IMR-90 (cell line): ENCODE measurements at regions not wholly inside any gene's neighbourhood (a gene's known extent, or its start where the extent isn't known, plus 50 kb on each side); places are given as distances from the start of the nearest gene placed in this dataset.

Source experiments
- ATAC-seq: fragments of 200-7000 bp; cut with Tn5 transposase; 2 replicates; pipeline ENCODE4 v1.9.1; 2020; ENCODE audit warnings: low read depth, mild to moderate bottlenecking, moderate library complexity
- BruUV-seq: library from RNA; stranded (reverse); fragments of 400-500 nt; replicated peaks from 2 replicates; lab custom pipeline; 2021; lab: Mats Ljungman, UMichigan
- CTCF ChIA-PET: fragments of 300-600 bp; formaldehyde crosslinking; extraction: SDS; loops from one replicate; lab custom pipeline; 2021; ENCODE audit warnings: antibody characterized with exemption; lab: Yijun Ruan, JAX
- POLR2A ChIA-PET: fragments of 300-600 bp; sonication (Branson Sonifier 250); formaldehyde crosslinking; loops from one replicate; lab custom pipeline; 2022; ENCODE audit warnings: antibody characterized with exemption; ENCODE audit not compliant: unreplicated experiment; lab: Charles Lee
- DNase-seq: peaks from one replicate; pipeline ENCODE4 v3.0.0; 2013
- H2AFZ ChIP-seq: replicated peaks from 2 replicates; pipeline ENCODE3; 2013; ENCODE audit warnings: low read length, mild to moderate bottlenecking; ENCODE audit not compliant: poor library complexity
- H2AK5ac ChIP-seq: 2 replicates; pipeline ENCODE4 v1.6.1; 2013; ENCODE audit warnings: low read depth, low read length, inconsistent platforms
- H2AK9ac ChIP-seq: replicated peaks from 2 replicates; pipeline ENCODE3; 2013; ENCODE audit warnings: mild to moderate bottlenecking, low read depth, low read length, moderate library complexity; ENCODE audit not compliant: poor library complexity
- H2BK120ac ChIP-seq: 2 replicates; pipeline ENCODE4 v1.6.1; 2013; ENCODE audit warnings: low read depth, low read length, inconsistent platforms
- H2BK15ac ChIP-seq: 3 replicates; pipeline ENCODE4 v1.6.1; 2013; ENCODE audit warnings: low read depth, low read length, inconsistent platforms
- H2BK20ac ChIP-seq: 2 replicates; pipeline ENCODE4 v1.6.1; 2013; ENCODE audit warnings: low read depth, mild to moderate bottlenecking, inconsistent platforms, low read length, moderate library complexity
- H2BK5ac ChIP-seq: 2 replicates; pipeline ENCODE4 v1.6.1; 2013; ENCODE audit warnings: mild to moderate bottlenecking, low read depth, low read length, inconsistent platforms; ENCODE audit not compliant: poor library complexity, severe bottlenecking
- H3K14ac ChIP-seq: replicated peaks from 2 replicates; pipeline ENCODE4 v1.6.1; 2013; ENCODE audit warnings: low read depth, low read length, inconsistent platforms
- H3K18ac ChIP-seq: 2 replicates; pipeline ENCODE4 v1.6.1; 2013; ENCODE audit warnings: low read depth, low read length, control low read depth
- H3K23ac ChIP-seq: 2 replicates; pipeline ENCODE4 v1.6.1; 2013; ENCODE audit warnings: low read depth, low read length, inconsistent platforms
- H3K27ac ChIP-seq: 2 replicates; pipeline ENCODE4 v1.5.1; 2013; ENCODE audit warnings: mild to moderate bottlenecking, control low read depth, low read length; ENCODE audit not compliant: insufficient read depth
- H3K27me3 ChIP-seq: 2 replicates; pipeline ENCODE4 v1.6.1; 2013; ENCODE audit warnings: low read length; ENCODE audit not compliant: control insufficient read depth, insufficient read depth
- H3K36me3 ChIP-seq: 2 replicates; pipeline ENCODE4 v1.6.1; 2013; ENCODE audit warnings: low read length, mixed read lengths; ENCODE audit not compliant: control insufficient read depth, insufficient read depth
- H3K4ac ChIP-seq: 2 replicates; pipeline ENCODE4 v1.6.1; 2013; ENCODE audit warnings: low read depth, low read length, inconsistent platforms
- H3K4me1 ChIP-seq: 2 replicates; pipeline ENCODE4 v1.6.1; 2013; ENCODE audit warnings: low read length, mixed read lengths; ENCODE audit not compliant: control insufficient read depth, insufficient read depth
- H3K4me2 ChIP-seq: 2 replicates; pipeline ENCODE4 v1.6.1; 2013; ENCODE audit warnings: low read depth, mild to moderate bottlenecking, control low read depth, low read length, moderate library complexity
- H3K4me3 ChIP-seq: 2 replicates; pipeline ENCODE4 v1.5.1; 2013; ENCODE audit warnings: low read depth, mild to moderate bottlenecking, control low read depth, low read length, moderate library complexity; ENCODE audit not compliant: insufficient read depth
- H3K56ac ChIP-seq: 2 replicates; pipeline ENCODE4 v1.6.1; 2013; ENCODE audit warnings: low read length, inconsistent platforms; ENCODE audit not compliant: insufficient read depth; ENCODE audit errors: extremely low read depth
- H3K79me1 ChIP-seq, 2 experiments: 2 replicates each; pipeline ENCODE4 v1.6.1; 2013; ENCODE audit warnings: low read length in 2 of 2, inconsistent platforms in 1 of 2, low read depth in 1 of 2
- H3K9ac ChIP-seq: 2 replicates; pipeline ENCODE4 v1.6.1; 2013; ENCODE audit warnings: low read depth, low read length, control low read depth
- H3K9me1 ChIP-seq: 2 replicates; pipeline ENCODE4 v1.6.1; 2013; ENCODE audit warnings: low read length, inconsistent platforms; ENCODE audit not compliant: insufficient read depth
- H3K9me3 ChIP-seq: 2 replicates; pipeline ENCODE4 v1.6.1; 2013; ENCODE audit warnings: low read length; ENCODE audit not compliant: control insufficient read depth, insufficient read depth
- H4K20me1 ChIP-seq: 2 replicates; pipeline ENCODE4 v1.6.1; 2013; ENCODE audit warnings: low read length, inconsistent platforms; ENCODE audit not compliant: insufficient read depth
- H4K5ac ChIP-seq: 2 replicates; pipeline ENCODE4 v1.6.1; 2013; ENCODE audit warnings: mild to moderate bottlenecking, low read depth, low read length, control low read depth
- H4K8ac ChIP-seq, 2 experiments: 2 replicates each; pipeline ENCODE4 v1.6.1; 2013; ENCODE audit warnings: low read depth in 2 of 2, low read length in 2 of 2, control low read depth in 1 of 2, inconsistent platforms in 1 of 2
- H4K91ac ChIP-seq: 2 replicates; pipeline ENCODE4 v1.6.1; 2013; ENCODE audit warnings: low read depth, low read length, inconsistent platforms; ENCODE audit not compliant: insufficient read depth
- BHLHE40 ChIP-seq: fragments of 150-350 bp; IDR thresholded peaks from 2 replicates; pipeline ENCODE4 v1.6.1; 2016; ENCODE audit warnings: mild to moderate bottlenecking, low read depth, low read length
- CEBPB ChIP-seq: IDR thresholded peaks from 2 replicates; pipeline ENCODE4 v1.6.1; 2012; ENCODE audit warnings: low read depth, low read length, improper control_type of control experiment
- CHD1 ChIP-seq: IDR thresholded peaks from 2 replicates; pipeline ENCODE4 v1.6.1; 2012; ENCODE audit warnings: low read depth, low read length, improper control_type of control experiment
- CTCF ChIP-seq: conservative IDR thresholded peaks from 2 replicates; pipeline ENCODE4 v1.5.1; 2012; ENCODE audit warnings: mild to moderate bottlenecking, low read depth, low read length, improper control_type of control experiment
- ELK1 ChIP-seq: fragments of 150-350 bp; IDR thresholded peaks from 2 replicates; pipeline ENCODE4 v1.6.1; 2016; ENCODE audit warnings: low read depth, mild to moderate bottlenecking, low read length, moderate library complexity, borderline replicate concordance
- FOS ChIP-seq: fragments of 150-350 bp; IDR thresholded peaks from 2 replicates; pipeline ENCODE4 v1.6.1; 2016; ENCODE audit warnings: low read depth, low read length
- MAFK ChIP-seq: IDR thresholded peaks from 2 replicates; pipeline ENCODE4 v1.6.1; 2012; ENCODE audit warnings: low read depth, low read length, improper control_type of control experiment
- MAZ ChIP-seq: IDR thresholded peaks from 2 replicates; pipeline ENCODE4 v1.6.1; 2012; ENCODE audit warnings: low read depth, mild to moderate bottlenecking, low read length, improper control_type of control experiment, moderate library complexity, borderline replicate concordance
- MXI1 ChIP-seq: IDR thresholded peaks from 2 replicates; pipeline ENCODE4 v1.6.1; 2012; ENCODE audit warnings: low read depth, mild to moderate bottlenecking, low read length, moderate library complexity, borderline replicate concordance
- NFE2L2 ChIP-seq: fragments of 150-350 bp; IDR thresholded peaks from 2 replicates; pipeline ENCODE4 v1.6.1; 2016; ENCODE audit warnings: low read depth, mild to moderate bottlenecking, low read length
- POLR2A ChIP-seq: IDR thresholded peaks from 2 replicates; pipeline ENCODE4 v1.6.1; 2012; ENCODE audit warnings: mild to moderate bottlenecking, low read depth, low read length
- RAD21 ChIP-seq: IDR thresholded peaks from 2 replicates; pipeline ENCODE4 v1.6.1; 2012; ENCODE audit warnings: low read length, improper control_type of control experiment
- RCOR1 ChIP-seq: IDR thresholded peaks from 2 replicates; pipeline ENCODE4 v1.6.1; 2012; ENCODE audit warnings: mild to moderate bottlenecking, low read length, improper control_type of control experiment; ENCODE audit not compliant: insufficient replicate concordance
- RFX5 ChIP-seq: IDR thresholded peaks from 2 replicates; pipeline ENCODE4 v1.8.0; 2012; ENCODE audit warnings: low read depth, mild to moderate bottlenecking, low read length, moderate library complexity
- SMC3 ChIP-seq: fragments of 150-350 bp; IDR thresholded peaks from 2 replicates; pipeline ENCODE4 v1.6.1; 2016; ENCODE audit warnings: low read depth, mild to moderate bottlenecking, antibody characterized with exemption, low read length, moderate library complexity
- USF2 ChIP-seq: fragments of 150-350 bp; IDR thresholded peaks from 2 replicates; pipeline ENCODE4 v1.6.1; 2017; ENCODE audit warnings: mild to moderate bottlenecking, antibody characterized with exemption, low read length, low read depth
- dilution Hi-C: fragments of 300-500 bp; cut with HindIII; formaldehyde crosslinking; loops from one replicate; pipeline ENCODE4 v1.14.3; 2018; ENCODE audit warnings: low sequenced_read_pairs; ENCODE audit not compliant: unreplicated experiment
- in situ Hi-C: fragments of 300-500 bp; cut with MboI; formaldehyde crosslinking; loops from 3 replicates; pipeline ENCODE4 v1.14.3; 2019; ENCODE audit warnings: low sequenced_read_pairs, inconsistent platforms, mixed read lengths
- intact Hi-C: fragments of 100-400 bp; cut with micrococcal nuclease; formaldehyde crosslinking; loops from 2 replicates; pipeline ENCODE4 v1.10.0; 2022

GRCh38 chr11:103768816-103769215 is 267.6 kb upstream of the DDI1 start:
- Histone ChIP-seq H2AFZ (no peak overlapping the region), H2AK5ac (no peak overlapping the region), H3K36me3 (no peaks in the 10 kb centered on the region), H2BK120ac (no peak overlapping the region), H3K9me3 (no peaks in the 10 kb centered on the region), H3K27me3 (no peaks in the 10 kb centered on the region), H4K20me1 (no peaks in the 10 kb centered on the region), H4K91ac (no peak overlapping the region), H3K79me1 (no peaks in the 10 kb centered on the region), H3K9ac (no peak overlapping the region), H4K5ac (no peak overlapping the region), H2BK15ac (no peak overlapping the region), H3K27ac (no peak overlapping the region), H2BK20ac (no peak overlapping the region), H2AK9ac (no peak overlapping the region), H2BK5ac (no peak overlapping the region), H3K56ac (no peak overlapping the region), H3K14ac (no peak overlapping the region), H3K4me2 (no peak overlapping the region), H3K23ac (no peak overlapping the region), H3K18ac (no peak overlapping the region), H4K8ac (no peak overlapping the region), H3K4me1 (no peaks in the 10 kb centered on the region), H3K4ac (no peak overlapping the region), H3K9me1 (no peaks in the 10 kb centered on the region; the same call in 1 of the 2 replicates), H3K4me3 (no peak overlapping the region)
- ChIA-PET CTCF (no interaction called here), POLR2A (no interaction called here)
- no peak for TF ChIP-seq SMC3
- no peak for TF ChIP-seq MAFK
- TF ChIP-seq BHLHE40, result no peak
- no peak for TF ChIP-seq MAZ
- no peak for TF ChIP-seq CHD1
- no peak for TF ChIP-seq CTCF
- no peak for TF ChIP-seq RFX5
- TF ChIP-seq MXI1, result no peak
- no peak for TF ChIP-seq ELK1
- TF ChIP-seq RCOR1, result no peak
- no peak for TF ChIP-seq FOS
- no peak for TF ChIP-seq POLR2A
- no peak for TF ChIP-seq NFE2L2
- TF ChIP-seq USF2, result no peak
- TF ChIP-seq CEBPB, result no peak
- TF ChIP-seq RAD21, result no peak
- no peak for DNase-seq
- no peak for ATAC-seq
- in situ Hi-C loops, result no loop called here
- no TSS peak for BruUV-seq
- intact Hi-C loops, result no loop called here
- dilution Hi-C loops, result no loop called here
